ENCODE measurements at regions not wholly inside any gene's neighbourhood (a gene's known extent, or its start where the extent isn't known, plus 50 kb on each side); places are given as distances from the start of the nearest gene placed in this dataset.

DNA sequence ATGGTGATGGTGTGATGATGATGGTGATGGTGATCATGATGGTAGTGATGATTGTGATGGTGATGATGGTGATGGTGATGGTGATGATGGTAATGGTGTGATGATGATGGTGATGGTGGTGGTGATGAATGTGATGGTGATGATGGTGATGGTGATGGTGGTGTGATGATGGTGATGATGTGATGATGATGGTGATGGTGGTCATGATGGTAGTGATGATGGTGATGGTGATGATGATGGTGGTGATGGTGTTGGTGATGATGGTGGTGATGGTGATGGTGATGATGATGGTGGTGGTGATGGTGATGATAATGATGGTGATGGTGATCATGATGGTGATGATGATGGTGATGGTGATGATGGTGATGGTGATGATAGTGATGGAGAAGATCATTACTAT lies 120.3 kb downstream of the ZNF664 start:
- TF ChIP-seq EZH2 (IDR thresholded peaks at IDR 0.05; ENCODE audit: borderline replicate concordance, low read length): no peak
- TF ChIP-seq, protein P1, sequence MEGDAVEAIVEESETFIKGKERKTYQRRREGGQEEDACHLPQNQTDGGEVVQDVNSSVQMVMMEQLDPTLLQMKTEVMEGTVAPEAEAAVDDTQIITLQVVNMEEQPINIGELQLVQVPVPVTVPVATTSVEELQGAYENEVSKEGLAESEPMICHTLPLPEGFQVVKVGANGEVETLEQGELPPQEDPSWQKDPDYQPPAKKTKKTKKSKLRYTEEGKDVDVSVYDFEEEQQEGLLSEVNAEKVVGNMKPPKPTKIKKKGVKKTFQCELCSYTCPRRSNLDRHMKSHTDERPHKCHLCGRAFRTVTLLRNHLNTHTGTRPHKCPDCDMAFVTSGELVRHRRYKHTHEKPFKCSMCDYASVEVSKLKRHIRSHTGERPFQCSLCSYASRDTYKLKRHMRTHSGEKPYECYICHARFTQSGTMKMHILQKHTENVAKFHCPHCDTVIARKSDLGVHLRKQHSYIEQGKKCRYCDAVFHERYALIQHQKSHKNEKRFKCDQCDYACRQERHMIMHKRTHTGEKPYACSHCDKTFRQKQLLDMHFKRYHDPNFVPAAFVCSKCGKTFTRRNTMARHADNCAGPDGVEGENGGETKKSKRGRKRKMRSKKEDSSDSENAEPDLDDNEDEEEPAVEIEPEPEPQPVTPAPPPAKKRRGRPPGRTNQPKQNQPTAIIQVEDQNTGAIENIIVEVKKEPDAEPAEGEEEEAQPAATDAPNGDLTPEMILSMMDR (IDR thresholded peaks at IDR 0.05; ENCODE audit: low read length): no peak
